ENCODE measurements at regions not wholly inside any gene's neighbourhood (a gene's known extent, or its start where the extent isn't known, plus 50 kb on each side); places are given as distances from the start of the nearest gene placed in this dataset.
"Not testable (repeated sequence)": the region's sequence is repeated elsewhere in the genome, so short reads cannot be mapped to it uniquely, and the experiment has no call there.

GRCh38 chr11:134841411-134841810 lies 429.4 kb upstream of the B3GAT1 start:
- no peak for DNase-seq

GRCh38 chr11:134840945-134841344 lies 428.9 kb upstream of the B3GAT1 start:
- DNase-seq: no peak

- not testable (repeated sequence) for DNase-seq
Observed at GRCh38 chr11:134840165-134840564, 428.1 kb upstream of the B3GAT1 start.

GRCh38 chr11:134838708-134839107 lies 426.7 kb upstream of the B3GAT1 start:
- no peak for DNase-seq

GRCh38 chr11:134837887-134838232 lies 425.8 kb upstream of the B3GAT1 start:
- DNase-seq: no peak

GRCh38 chr11:134837166-134837886 lies 425.3 kb upstream of the B3GAT1 start:
- DNase-seq: no peak

GRCh38 chr11:134836561-134836960 lies 424.5 kb upstream of the B3GAT1 start:
- DNase-seq: no peak

- no peak for DNase-seq
Observed at GRCh38 chr11:134835561-134835960, 423.5 kb upstream of the B3GAT1 start.

GRCh38 chr11:134830312-134830711 lies 418.3 kb upstream of the B3GAT1 start:
- DNase-seq: no peak

- no peak for DNase-seq
Observed at GRCh38 chr11:134823970-134824369, 411.9 kb upstream of the B3GAT1 start.

GRCh38 chr11:134822897-134823296 lies 410.9 kb upstream of the B3GAT1 start:
- no peak for DNase-seq

GRCh38 chr11:134821422-134821821 lies 409.4 kb upstream of the B3GAT1 start:
- DNase-seq: no peak

- DNase-seq: no peak
Observed at GRCh38 chr11:134819041-134819440, 407.0 kb upstream of the B3GAT1 start.

GRCh38 chr11:134818516-134818915 lies 406.5 kb upstream of the B3GAT1 start:
- no peak for DNase-seq

- DNase-seq: no peak
Observed at GRCh38 chr11:134815404-134815803, 403.4 kb upstream of the B3GAT1 start.

GRCh38 chr11:134807997-134808396 lies 396.0 kb upstream of the B3GAT1 start:
- DNase-seq: no peak

GRCh38 chr11:134802598-134802997 lies 390.6 kb upstream of the B3GAT1 start:
- DNase-seq: no peak

- DNase-seq: no peak
Observed at GRCh38 chr11:134802116-134802515, 390.1 kb upstream of the B3GAT1 start.

GRCh38 chr11:134801570-134801969 lies 389.5 kb upstream of the B3GAT1 start:
- no peak for DNase-seq

GRCh38 chr11:134800826-134801225 lies 388.8 kb upstream of the B3GAT1 start:
- DNase-seq: no peak

- no peak for DNase-seq
Observed at GRCh38 chr11:134800130-134800529, 388.1 kb upstream of the B3GAT1 start.

GRCh38 chr11:134799386-134799785 lies 387.3 kb upstream of the B3GAT1 start:
- DNase-seq: no peak

- DNase-seq: no peak
Observed at GRCh38 chr11:134797411-134798089, 385.5 kb upstream of the B3GAT1 start.

GRCh38 chr11:134795017-134795416 lies 383.0 kb upstream of the B3GAT1 start:
- DNase-seq: no peak

GRCh38 chr11:134794192-134794591 lies 382.1 kb upstream of the B3GAT1 start:
- DNase-seq: no peak
